ENCODE measurements at regions not wholly inside any gene's neighbourhood (a gene's known extent, or its start where the extent isn't known, plus 50 kb on each side); places are given as distances from the start of the nearest gene placed in this dataset.

DNA sequence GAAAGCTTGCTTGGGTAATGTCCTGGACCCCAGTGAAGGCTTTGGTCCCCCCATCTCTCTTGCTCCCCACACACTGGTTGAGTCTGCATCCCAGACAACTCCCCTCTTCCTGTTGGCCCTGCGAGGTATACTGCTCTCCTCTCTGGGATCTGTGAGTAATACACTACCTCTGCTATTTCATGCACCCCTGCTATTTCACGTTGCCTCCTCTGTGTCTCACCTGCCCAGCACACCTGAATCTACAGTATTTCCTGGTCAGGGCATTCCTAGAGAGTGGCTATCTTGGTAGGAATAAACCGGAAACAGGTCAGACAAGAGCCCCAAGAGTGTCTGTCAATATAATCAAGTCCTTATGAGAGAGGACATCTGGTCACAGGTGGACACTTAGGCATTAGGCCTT, 114.3 kb upstream of the ODAD2 start:
- TF ChIP-seq GATA2 (IDR thresholded peaks at IDR 0.05; ENCODE audit: low read depth, low read length) (no peak), GATA3 (IDR thresholded peaks at IDR 0.05; ENCODE audit: low read depth, low read length) (no peak)
